ENCODE measurements at regions not wholly inside any gene's neighbourhood (a gene's known extent, or its start where the extent isn't known, plus 50 kb on each side); places are given as distances from the start of the nearest gene placed in this dataset.

DNA sequence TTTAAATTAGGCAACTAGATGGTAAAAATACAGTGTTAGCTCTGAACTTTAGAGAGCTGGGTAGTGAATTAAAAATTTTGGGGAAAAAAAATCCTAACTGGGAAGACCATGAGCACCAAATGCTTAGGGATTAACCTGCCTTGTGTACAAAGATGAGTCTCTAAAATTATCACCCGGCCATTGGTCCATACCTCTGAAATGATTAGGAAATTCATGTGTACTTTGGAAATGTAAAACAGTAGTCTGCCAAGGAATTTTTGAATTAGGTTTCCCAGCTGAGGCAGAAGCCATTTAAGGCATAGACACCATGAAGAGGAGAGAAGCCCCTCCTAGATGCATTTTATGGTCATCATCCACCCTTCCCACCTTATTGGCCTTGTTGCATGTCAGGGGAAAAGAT, 670.5 kb upstream of the SALL1 start:
- DNase-seq (ENCODE audit: insufficient read length, low spot score, missing footprints), result no peak
- Histone ChIP-seq H3K9me3 (ENCODE audit: low read depth, low read length) (peaks cover 3% of the 10 kb centered on the region), H3K27ac (ENCODE audit: low read depth, low read length) (no peak overlapping the region), H3K27me3 (ENCODE audit: insufficient read depth, low read length) (no peaks in the 10 kb centered on the region), H2AFZ (ENCODE audit: low read length) (no peak overlapping the region), H3K36me3 (ENCODE audit: insufficient read depth, low read length) (no peaks in the 10 kb centered on the region), H3K79me2 (ENCODE audit: insufficient read depth, low read length) (no peaks in the 10 kb centered on the region), H3K4me1 (ENCODE audit: insufficient read depth, low read length) (no peaks in the 10 kb centered on the region), H3K4me3 (ENCODE audit: insufficient read depth, low read length) (no peak overlapping the region), H3K4me2 (ENCODE audit: insufficient read depth, low read length) (no peak overlapping the region), H4K20me1 (ENCODE audit: insufficient read depth, low read length) (no peaks in the 10 kb centered on the region)
- TF ChIP-seq, protein P1, sequence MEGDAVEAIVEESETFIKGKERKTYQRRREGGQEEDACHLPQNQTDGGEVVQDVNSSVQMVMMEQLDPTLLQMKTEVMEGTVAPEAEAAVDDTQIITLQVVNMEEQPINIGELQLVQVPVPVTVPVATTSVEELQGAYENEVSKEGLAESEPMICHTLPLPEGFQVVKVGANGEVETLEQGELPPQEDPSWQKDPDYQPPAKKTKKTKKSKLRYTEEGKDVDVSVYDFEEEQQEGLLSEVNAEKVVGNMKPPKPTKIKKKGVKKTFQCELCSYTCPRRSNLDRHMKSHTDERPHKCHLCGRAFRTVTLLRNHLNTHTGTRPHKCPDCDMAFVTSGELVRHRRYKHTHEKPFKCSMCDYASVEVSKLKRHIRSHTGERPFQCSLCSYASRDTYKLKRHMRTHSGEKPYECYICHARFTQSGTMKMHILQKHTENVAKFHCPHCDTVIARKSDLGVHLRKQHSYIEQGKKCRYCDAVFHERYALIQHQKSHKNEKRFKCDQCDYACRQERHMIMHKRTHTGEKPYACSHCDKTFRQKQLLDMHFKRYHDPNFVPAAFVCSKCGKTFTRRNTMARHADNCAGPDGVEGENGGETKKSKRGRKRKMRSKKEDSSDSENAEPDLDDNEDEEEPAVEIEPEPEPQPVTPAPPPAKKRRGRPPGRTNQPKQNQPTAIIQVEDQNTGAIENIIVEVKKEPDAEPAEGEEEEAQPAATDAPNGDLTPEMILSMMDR (IDR thresholded peaks at IDR 0.05; ENCODE audit: extremely low read depth, low read depth, low read length), result no peak

DNA sequence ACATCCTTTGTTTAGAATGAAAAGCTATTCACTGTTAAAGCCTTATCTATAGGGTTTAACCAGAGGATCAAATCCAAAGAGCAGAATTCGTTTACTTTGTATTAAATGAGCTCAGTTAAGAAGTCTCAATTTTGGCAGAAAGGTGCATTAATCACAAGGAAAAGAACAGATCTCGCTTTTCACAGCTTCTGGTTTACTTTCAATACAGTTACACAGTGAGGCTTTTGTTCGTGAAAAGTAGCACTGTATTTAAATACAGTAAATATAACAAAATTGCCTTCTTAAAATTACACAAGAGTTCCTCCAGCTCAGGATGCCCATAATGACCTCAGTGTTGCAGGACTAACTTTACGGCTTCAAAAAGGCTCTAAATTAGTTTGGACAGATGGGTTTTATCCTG, 669.1 kb upstream of the SALL1 start:
- no peaks in the 10 kb centered on the region for H3K4me1 ChIP-seq (ENCODE audit: insufficient read depth, low read length)
- H4K20me1 ChIP-seq (ENCODE audit: insufficient read depth, low read length), result no peaks in the 10 kb centered on the region
- no peaks in the 10 kb centered on the region for H3K27me3 ChIP-seq (ENCODE audit: insufficient read depth, low read length)
- H3K4me2 ChIP-seq (ENCODE audit: insufficient read depth, low read length), result no peak overlapping the region
- no peak overlapping the region for H3K27ac ChIP-seq (ENCODE audit: low read depth, low read length)
- no peak for DNase-seq (ENCODE audit: insufficient read length, low spot score, missing footprints)
- no peaks in the 10 kb centered on the region for H3K79me2 ChIP-seq (ENCODE audit: insufficient read depth, low read length)
- no peaks in the 10 kb centered on the region for H3K36me3 ChIP-seq (ENCODE audit: insufficient read depth, low read length)
- H2AFZ ChIP-seq (ENCODE audit: low read length), result no peak overlapping the region
- TF ChIP-seq, protein P1 (IDR thresholded peaks at IDR 0.05; ENCODE audit: extremely low read depth, low read depth, low read length), result no peak
- no peak overlapping the region for H3K4me3 ChIP-seq (ENCODE audit: insufficient read depth, low read length)
- peaks cover 3% of the 10 kb centered on the region for H3K9me3 ChIP-seq (ENCODE audit: low read depth, low read length)

DNA sequence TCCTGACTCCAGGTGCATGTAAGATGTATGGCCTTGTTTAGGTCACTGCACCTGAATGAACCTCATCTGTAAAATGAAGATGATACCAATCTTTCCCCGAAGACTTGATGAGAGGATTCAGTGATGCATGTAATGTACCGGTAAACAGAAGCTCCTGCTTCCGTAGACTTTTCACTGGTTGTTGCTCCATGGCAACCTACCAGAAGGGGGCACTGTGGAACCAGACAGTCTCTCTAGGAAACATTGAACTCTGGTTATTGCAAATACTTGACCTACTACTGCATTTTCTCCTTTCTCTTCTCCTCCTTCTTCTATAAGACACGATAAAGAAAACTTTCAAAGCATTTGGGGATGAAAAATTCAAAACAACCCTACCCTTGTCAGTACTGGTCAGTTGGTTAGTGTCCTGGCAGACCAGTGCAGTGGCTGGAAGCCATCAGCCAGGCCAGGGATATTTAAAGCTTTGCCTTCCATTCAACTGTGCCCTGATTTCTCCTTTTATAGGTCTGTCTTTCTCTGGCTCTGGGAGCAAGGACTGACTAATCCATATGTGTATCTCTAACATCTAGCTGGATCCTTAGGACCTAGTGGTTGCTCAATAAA, 667.4 kb upstream of the SALL1 start:
- H3K9me3 ChIP-seq (ENCODE audit: low read depth, low read length), result peaks cover 3% of the 10 kb centered on the region
- H2AFZ ChIP-seq (ENCODE audit: low read length), result no peak overlapping the region
- no peak overlapping the region for H3K4me3 ChIP-seq (ENCODE audit: insufficient read depth, low read length)
- no peak overlapping the region for H3K27ac ChIP-seq (ENCODE audit: low read depth, low read length)
- no peak overlapping the region for H3K4me2 ChIP-seq (ENCODE audit: insufficient read depth, low read length)
- no peaks in the 10 kb centered on the region for H3K36me3 ChIP-seq (ENCODE audit: insufficient read depth, low read length)
- TF ChIP-seq, protein P1 (IDR thresholded peaks at IDR 0.05; ENCODE audit: extremely low read depth, low read depth, low read length), result peak; percentile 34
- DNase-seq (ENCODE audit: insufficient read length, low spot score, missing footprints), result no peak
- no peaks in the 10 kb centered on the region for H3K79me2 ChIP-seq (ENCODE audit: insufficient read depth, low read length)
- no peaks in the 10 kb centered on the region for H3K27me3 ChIP-seq (ENCODE audit: insufficient read depth, low read length)
- H4K20me1 ChIP-seq (ENCODE audit: insufficient read depth, low read length), result no peaks in the 10 kb centered on the region
- H3K4me1 ChIP-seq (ENCODE audit: insufficient read depth, low read length), result no peaks in the 10 kb centered on the region

GRCh38 chr16:51816929-51817328, 665.9 kb upstream of the SALL1 start:
- H3K9me3 ChIP-seq (ENCODE audit: low read depth, low read length), result peaks cover 1% of the 10 kb centered on the region
- H3K36me3 ChIP-seq (ENCODE audit: insufficient read depth, low read length), result no peaks in the 10 kb centered on the region
- no peaks in the 10 kb centered on the region for H3K79me2 ChIP-seq (ENCODE audit: insufficient read depth, low read length)
- H3K27ac ChIP-seq (ENCODE audit: low read depth, low read length), result no peak overlapping the region
- DNase-seq (ENCODE audit: insufficient read length, low spot score, missing footprints), result no peak
- no peak overlapping the region for H2AFZ ChIP-seq (ENCODE audit: low read length)
- H3K4me3 ChIP-seq (ENCODE audit: insufficient read depth, low read length), result no peak overlapping the region
- H4K20me1 ChIP-seq (ENCODE audit: insufficient read depth, low read length), result no peaks in the 10 kb centered on the region
- H3K4me2 ChIP-seq (ENCODE audit: insufficient read depth, low read length), result no peak overlapping the region
- TF ChIP-seq, protein P1 (IDR thresholded peaks at IDR 0.05; ENCODE audit: extremely low read depth, low read depth, low read length), result no peak
- H3K4me1 ChIP-seq (ENCODE audit: insufficient read depth, low read length), result no peaks in the 10 kb centered on the region
- H3K27me3 ChIP-seq (ENCODE audit: insufficient read depth, low read length), result no peaks in the 10 kb centered on the region
